GM21381 (cell line): ENCODE measurements at regions not wholly inside any gene's neighbourhood (a gene's known extent, or its start where the extent isn't known, plus 50 kb on each side); places are given as distances from the start of the nearest gene placed in this dataset.

ENCODE experiments used
- ATAC-seq: cut with Tn5 transposase; IDR thresholded peaks from one replicate; pipeline ENCODE4 v1.9.1; 2021; ENCODE audit warnings: mild to moderate bottlenecking, moderate library complexity; ENCODE audit not compliant: unreplicated experiment

DNA sequence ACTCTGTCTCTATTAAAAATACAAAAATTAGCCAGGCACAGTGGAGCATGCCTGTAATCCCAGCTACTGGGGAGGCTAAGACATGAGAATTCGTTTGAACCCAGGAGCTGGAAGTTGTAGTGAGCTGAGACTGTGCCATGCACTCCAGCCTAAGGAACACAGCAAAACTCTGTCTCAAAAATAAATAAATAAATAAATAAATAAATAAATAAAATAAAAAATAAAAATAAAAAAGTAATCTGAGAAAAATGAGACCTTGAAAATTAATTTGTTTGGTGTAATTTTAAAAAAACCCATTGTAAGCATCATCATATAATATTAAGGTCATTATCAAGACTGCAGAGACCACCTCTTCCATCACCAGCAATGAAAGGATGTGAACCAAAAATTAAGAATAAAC is 997.1 kb downstream of the CDH18 start:
- ATAC-seq, result no peak

DNA sequence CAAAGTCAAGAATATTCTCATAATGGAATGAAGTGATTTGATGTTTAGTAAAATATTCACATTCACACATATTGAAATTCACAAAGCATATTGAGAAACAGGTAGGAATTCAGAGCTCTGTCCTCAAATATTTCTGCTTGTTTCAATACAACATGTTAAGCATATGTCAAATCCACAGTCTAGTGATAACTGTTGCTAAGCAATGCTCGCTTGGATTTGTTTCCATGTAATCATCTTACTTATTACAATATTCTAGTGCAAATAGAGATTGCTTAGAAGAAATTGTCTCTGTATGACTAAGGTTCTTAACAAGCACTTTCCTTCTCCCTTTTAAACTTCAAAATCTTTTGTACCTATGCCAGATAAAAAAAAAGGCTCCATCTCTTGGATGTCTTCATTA is 995.7 kb downstream of the CDH18 start:
- no peak for ATAC-seq

DNA sequence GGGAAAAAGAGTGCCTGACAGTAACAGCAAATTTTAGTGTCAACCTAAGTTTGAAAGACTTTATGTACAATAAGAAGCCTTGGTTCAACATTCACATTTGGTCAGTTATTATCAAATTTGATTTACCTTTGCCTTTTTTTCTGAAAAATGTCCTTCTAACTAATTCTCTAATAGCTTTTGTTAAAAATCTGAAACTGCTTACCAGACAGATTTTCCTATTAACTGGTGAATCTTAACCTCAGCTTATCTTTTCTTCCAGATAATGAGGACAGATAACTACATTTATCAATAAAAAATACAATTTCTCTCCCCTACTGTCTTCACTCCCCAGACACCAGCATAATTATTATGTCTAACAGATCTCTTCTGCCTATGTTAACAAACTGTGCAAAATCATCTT is 988.5 kb downstream of the CDH18 start:
- no peak for ATAC-seq

DNA sequence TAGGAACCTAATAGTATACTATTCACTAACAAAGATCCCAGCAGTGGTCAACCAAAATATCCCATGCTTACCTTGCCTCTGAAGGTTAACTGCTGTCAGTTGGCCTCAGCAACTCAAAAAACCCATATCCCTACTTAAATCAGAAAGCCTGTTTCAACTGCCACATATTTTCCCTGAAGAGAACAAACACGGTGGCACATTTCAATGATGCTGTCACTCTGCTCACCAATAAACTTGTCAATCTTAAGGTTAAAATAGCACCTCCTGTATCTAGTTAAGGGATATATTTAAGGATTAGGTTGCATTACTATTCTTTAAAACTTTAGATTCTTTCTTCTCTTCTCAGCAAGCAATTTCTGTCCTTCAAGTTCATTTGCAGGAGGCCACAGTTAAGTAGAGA is 986.9 kb downstream of the CDH18 start:
- ATAC-seq, result no peak

DNA sequence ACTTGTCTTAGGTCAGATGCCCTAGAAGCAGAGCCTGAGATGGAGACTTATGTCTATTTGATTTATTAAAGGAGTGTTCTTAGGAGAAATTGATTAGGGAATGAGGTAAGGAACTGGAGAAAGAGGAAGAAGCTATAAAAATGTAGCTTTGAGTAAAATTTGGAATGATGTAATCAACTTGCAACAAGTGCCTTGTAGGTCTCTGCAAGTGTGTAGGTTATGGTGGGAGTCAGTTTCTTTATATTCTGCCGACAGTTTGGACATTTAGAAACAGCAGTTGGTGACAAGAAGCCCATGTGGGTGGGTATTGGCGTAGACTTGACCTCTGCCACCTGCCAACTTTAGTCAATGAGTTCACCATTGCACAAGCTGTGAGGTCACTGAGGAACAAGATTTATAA is 986.5 kb downstream of the CDH18 start:
- no peak for ATAC-seq

DNA sequence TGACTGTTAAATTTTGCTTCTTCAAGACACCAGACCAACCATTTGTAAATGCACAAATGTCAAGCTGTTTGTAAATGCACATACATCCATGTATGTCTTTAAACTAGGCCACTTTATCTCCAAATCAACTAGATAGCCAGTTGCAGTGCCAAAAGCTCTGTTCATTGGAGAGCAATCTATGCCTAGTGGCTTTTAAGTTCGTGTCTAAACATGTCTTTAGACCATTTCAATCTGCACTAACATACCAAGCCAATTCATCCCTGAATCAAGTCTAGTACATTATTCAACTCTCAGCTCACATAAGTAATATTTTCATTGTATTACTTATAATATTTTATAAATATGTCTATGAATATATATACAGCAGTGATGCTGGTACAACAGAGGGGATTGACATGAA is 985.9 kb downstream of the CDH18 start:
- no peak for ATAC-seq

DNA sequence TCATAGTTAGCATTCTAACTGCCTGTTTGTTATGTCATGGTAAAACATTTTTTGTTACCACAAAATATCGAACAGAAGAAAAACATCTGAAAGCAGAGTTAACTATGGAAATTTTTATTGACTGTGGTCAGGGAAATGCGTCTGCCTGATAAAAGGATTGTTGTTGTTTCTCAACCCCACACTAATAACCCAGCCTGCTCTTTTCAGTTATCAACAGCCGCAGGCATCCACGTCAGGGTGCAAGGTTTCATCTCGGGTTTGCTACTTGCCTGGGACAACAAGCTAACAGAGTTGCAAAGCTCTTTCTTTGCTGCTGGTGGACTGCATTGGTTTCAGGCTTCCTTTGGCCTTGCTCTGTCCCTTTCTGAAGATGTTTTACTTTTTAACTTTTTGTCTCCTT is 969.2 kb downstream of the CDH18 start:
- no peak for ATAC-seq

DNA sequence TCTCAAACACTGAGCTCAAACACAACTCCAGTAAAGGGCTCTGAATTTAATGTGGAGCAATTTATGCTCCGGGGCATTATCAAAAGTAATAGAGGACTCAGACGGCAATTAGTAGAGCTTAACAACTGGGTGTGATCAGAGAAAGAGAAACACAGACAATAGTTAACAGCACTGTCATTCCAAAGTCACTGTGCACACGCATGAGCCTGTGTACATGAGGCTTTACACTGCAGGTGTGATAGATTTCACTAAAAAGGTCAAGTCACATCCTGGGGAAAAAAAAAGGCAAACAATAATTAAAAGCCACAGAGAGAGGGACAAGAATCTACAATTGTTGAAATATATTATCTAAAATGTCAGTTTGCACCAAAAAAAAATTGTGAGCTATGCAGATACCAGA is 956.5 kb downstream of the CDH18 start:
- no peak for ATAC-seq

DNA sequence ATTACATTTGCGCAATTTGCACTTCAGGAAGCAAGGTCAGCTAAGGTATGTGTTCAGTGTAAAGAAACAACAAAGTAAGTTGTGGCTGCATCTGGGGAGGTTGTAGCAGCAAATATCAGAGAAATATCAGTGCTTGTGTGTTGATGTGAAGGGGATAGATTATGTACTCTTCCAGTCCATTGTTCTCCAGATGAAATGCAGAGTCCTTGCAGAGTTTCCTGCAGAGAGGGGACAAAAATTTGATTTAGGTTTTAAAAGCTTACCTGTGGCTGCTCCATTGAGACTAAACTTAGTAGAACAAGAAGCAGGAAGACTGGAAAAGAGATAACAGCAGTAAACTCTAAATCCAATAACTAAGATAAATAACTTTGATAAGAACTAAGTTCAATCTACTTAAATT is 952.2 kb downstream of the CDH18 start:
- no peak for ATAC-seq

DNA sequence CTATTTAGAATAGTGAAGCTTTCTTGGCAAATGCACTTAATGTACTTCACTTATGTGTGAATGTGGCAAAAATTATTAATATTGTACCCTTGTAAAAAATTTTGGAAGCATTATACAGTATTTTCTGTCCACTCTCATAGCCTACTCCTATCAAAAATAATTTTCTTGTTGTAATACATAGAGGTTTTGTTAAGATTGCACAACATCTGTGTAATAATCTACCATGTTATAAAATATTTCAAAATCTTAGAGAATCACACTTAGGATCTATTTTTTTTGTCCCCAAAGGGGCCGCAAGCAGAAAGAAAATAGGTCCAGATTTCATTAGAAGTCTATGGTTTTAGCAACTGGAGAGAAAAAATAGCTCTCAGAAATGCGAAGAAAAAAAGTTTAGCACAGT is 945.9 kb downstream of the CDH18 start:
- ATAC-seq, result no peak

DNA sequence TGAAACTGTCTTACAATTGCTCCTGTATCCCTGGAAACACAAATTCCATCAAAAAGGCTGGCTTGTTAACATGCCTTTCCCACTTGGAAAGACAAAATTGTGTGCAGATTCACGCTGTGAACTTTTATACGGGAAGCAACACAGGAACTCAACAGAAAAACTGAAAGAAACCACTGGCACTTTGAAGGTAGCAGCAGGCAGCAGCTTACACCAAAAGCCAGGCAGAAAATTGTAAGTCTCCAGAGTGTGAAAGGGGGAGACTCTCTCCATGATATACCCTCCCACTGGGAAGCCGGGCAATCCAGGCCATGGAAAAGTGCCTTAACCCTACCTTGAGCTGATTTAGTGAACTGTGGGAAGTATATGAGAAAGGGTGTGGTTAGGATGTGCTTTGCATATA is 943.7 kb downstream of the CDH18 start:
- no peak for ATAC-seq

DNA sequence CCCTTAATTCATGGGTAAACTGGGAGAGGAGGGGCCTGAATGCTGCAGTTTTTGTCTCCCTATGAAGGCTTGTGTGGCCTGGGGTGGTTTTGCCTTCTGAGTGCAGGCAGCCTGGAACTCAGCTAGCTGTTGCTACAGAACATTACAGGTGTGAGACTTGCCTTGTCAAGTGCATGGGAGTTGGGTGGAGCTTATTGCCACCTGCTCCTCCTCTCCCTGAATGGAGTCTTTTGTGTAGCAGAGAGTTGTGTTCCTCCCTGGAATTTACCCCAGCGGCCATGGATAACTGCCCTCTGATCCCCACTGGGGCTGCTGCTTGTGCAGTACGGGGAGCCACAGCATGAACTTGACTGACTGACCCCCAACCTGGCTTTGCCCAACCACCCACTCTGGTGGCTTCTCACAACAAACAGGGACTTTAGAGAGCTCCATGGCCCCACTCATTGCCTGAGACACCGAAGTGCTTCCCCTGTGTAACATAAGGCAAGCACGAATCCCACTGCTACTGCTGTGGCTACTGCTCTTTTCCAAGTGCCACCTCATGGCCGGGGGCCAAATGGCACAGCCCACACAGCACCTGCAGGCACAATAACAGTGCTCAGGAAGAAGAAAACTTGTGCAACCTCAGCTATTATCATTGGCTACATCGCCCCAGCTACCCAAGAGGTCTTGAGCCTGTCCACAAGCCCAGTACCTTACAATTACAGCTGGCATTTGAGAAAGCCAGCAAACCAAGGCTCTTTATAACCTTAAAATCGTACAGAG is 942.9 kb downstream of the CDH18 start:
- no peak for ATAC-seq

DNA sequence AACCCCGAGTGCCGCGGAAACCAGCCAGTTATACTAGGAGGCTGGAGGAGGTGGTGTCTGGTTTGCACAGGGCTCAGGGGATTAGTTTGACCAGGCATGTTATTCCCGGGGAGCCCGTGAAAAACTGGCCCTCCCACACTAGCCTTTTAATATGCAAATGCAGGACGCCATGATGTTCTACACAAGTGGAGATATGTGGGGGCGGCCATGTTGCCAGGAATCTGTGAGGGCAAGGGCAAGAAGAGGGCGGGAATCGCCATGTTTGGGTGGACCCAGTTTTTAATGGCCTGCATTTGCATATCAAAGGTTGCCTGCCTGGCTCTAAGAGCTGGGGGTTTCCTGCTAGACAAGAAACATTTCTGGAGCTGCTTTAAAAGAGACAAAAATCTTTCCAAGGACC is 940.7 kb downstream of the CDH18 start:
- ATAC-seq, result no peak

DNA sequence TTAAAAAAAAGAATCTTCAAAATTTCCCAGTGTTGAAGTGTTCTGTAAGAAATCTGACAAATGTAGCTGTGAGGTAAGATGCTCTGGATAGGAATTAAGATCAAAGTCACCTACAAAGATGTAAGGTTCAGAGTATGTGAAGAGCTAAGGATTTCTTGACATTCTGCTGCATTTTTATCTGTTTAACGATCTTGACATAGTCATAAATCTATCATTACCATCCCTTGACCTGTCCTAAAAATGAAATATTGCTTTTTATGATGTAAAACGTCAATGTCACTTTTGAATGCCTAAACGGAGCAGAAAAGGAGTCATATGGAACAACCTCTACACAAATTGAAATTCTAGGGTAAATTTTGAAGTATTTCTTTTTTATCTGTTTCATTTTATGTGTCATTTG is 939.3 kb downstream of the CDH18 start:
- no peak for ATAC-seq

DNA sequence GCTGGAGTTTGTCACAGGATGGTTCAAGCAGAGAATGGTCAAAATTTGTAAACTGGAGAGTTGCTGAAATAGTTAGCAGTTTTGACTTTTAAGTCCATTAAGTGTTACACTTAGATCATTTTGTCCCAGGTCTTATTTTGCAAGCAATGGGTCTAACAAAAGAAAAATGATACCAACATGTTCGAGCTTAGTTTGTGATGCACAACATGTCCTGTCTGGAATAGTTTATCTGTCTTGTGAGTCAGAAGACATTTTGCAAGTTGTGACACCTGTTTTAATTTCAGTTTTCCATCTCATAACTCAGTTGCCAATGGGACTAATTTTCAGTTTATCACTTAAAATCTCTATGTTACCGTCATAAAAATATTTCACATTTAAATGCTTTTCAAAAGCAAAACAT is 929.8 kb downstream of the CDH18 start:
- no peak for ATAC-seq

DNA sequence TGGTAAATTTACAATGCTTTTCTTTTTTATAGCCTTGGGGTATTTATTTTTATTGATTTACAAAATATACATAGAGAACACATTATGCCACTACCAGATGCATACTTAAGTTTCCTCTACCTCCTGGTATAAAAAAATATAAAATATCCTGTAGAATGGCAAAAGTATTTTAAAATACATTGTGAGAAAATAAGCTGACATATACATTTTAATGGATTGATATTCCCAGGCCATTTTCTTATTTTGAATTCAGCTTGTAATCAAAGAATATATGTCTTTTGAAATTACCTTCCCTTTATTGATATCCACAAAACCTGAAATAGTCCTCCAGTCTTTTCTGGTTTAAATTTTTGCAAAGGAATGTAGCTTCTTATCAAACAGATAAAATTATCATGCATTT is 923.9 kb downstream of the CDH18 start:
- no peak for ATAC-seq

DNA sequence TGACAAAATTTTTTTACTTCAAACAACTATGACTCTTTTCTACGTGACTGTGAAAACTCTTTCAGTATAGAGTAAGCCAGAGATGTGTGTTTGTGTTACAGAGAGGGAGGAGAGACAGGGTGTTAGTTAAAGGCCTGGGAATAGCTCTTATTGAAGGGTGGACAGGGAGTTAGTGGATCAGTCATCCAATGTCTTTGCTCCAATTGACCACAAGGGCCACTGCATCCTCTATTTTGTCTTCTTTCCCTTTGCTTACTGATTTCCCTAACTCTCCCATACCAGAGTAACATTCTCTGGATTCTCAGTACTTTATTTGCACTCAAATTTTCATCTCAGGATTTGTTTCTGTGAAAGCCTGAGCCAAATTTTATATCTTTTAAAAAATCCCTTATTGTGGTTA is 920.3 kb downstream of the CDH18 start:
- ATAC-seq, result no peak

DNA sequence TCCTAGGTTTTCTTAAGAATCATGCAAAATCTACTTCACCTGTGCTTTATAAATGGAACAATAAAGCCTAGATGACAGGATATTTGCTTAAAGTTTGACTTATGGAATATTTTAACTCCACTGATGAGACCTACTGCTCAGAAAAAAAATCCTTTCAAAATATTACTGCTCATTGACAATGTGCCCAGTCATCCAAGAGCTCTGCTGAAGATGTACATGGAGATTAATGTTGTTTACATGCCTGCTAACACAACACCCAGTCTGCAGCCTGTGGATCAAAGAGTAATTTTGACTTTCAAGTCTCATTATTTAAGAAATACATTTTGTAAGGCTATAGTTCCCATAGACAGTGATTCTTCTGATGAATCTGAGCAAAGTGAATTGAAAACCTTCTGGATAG is 889.6 kb downstream of the CDH18 start:
- ATAC-seq, result no peak

DNA sequence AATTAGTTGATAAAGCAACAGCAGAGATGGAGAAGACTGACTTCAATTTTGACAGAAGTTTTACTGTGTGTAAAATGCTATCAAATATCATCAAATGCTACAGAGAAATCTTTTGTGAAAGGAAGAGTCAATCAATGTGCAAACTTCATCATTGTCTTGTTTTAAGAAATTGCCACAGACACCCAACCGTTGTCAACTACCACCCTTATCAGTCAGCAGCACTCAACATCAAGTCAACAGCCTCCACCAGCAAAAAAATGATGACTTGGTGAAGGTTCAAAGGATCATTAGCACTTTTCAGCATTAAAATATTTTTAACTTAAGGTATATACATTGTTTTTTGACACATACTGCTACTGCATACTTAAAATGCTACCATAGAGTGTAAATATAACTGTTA is 888.8 kb downstream of the CDH18 start:
- ATAC-seq, result no peak

DNA sequence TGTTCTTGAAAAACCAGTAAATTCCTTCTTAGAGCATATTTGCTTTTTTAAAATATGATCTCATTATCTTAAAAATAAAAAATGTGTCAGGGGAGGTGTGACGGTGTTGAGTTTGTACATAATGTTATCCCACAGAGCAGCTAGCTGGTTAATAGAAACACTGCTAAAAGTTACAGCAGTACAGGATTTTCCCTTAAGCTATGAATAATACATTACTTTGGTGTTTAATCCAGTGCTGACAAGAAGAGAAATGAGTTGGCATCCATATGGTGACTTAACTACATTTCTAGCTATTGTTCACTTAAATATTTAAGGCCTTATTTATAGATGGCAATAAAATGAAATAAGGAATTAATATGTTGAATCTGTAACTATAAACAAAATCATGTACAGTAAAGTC is 883.1 kb downstream of the CDH18 start:
- ATAC-seq, result no peak

DNA sequence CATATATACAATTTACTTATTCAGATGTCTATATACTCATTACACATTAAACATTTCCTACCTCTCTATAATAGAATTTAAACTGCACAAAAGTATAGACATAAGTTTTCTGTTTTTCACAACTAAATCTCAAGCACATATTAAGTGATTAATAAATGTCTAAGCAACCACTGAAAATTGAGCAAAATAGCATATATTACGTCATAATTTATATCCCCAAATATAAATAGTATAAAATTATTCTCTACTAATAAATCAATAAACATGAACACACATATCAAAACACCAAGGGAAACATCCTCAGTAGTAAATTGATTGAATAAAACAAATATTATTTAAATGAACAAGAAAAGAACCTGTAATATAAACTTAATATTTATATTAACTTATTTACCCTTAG is 865.1 kb downstream of the CDH18 start:
- ATAC-seq, result no peak

DNA sequence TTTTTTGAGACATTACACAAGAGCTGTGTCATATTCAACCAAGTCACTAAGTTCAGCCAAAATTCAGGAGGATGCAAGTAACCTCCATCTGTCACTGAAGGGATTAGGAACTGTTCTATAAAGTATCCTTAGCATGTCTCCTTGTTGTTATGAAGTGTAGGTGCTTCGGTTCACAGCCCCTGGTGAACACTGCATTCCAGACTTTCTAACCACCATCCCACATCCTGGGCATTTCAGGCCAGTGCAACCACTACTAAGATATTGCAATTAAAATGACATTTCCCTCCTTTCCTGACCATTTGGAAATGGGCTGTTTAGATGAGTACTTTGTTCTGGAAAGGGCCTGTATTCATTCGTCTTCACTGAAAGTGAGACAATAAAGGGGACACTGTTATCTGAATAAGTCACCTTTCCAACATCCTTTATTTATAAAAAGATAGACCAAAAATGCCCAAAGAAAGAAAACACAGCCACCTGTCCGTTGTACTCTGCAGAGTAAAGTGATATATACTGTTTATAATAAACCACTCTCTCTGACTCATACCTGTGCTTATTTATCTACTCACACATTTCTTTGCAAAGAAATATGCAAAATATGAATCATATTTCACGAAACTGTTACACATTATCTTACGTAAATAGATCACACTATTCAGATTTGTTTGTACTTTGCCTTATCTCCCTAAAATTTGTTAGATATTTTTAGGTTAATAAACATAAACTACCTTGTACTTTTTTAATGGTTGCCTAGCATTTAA is 861.9 kb downstream of the CDH18 start:
- ATAC-seq, result no peak

DNA sequence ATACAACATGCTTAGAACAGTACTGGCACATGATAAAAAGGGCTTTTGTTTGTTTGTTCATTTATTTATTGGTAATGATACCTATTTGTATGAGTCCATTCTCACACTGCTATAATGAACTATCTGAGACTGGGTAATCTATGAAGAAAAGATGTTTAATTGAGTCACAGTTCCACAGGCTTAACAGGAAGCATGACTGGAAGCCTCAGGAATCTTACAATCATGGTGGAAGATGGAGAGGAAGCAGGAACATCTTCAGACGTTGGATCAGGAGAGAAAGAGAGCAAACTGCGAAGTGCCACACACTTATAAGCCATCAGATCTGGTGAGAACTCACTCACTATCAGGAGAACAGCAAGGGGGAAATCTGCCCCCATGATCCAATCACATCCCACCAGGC is 847.7 kb downstream of the CDH18 start:
- no peak for ATAC-seq
